Left lobe of liver (tissue), 2 donors: ENCODE measurements at regions not wholly inside any gene's neighbourhood (a gene's known extent, or its start where the extent isn't known, plus 50 kb on each side); places are given as distances from the start of the nearest gene placed in this dataset.

Source experiments
- ATAC-seq: fragments of 200-7000 bp; cut with Tn5 transposase; one replicate; pipeline ENCODE4 v1.9.1; 2020; ENCODE audit warnings: mild to moderate bottlenecking, moderate library complexity
- DNase-seq: peaks from one replicate; pipeline ENCODE4 v3.0.0-alpha.2; 2020; ENCODE audit warnings: low spot score
- donor health status: DM: no; HTN: no; CAD: no; lungs with moderate emphysema.
- donor health status: DM: no; HTN: yes; CAD: no.

DNA sequence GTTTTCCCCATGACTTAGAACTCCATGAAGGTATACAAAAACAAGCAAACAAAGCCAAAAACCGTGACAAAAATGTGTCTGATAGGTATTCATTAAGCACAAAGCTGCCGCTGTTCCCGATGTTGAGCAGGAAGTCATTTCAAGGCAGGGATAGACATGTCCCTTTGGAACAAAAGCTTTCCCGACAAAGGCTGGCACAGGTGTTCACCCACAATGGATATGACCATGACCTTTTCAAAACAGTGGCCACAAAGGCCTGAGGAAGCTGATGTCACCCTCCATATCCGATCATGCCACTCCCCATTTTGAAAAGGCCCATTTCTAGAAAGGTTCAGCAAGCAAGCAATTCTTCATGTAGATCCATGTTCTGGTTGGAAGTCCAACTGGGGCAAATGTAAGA, 279.1 kb downstream of the BTG1 start:
- DNase-seq: no peak
- no peak for ATAC-seq

DNA sequence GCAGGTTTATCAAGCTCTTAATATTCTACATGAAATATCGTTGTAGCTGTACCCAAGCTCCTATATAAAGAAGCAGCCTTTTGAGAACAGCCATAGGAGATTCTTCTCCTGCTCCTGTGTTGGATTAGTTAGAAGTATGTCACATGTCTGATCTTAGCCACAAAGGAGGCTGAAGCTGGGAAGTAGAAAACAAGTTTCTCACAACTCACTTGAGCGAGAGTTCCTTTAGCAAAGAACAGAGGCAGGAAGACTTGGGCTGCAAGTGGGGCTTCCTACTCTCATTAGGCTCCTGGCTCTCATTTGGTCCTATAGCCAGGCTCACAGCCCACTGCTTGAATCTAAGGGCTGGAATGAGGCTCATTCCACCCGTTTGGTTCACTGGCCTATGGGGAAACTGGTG, 281.9 kb downstream of the BTG1 start:
- DNase-seq (no peak), ATAC-seq (no peak)

DNA sequence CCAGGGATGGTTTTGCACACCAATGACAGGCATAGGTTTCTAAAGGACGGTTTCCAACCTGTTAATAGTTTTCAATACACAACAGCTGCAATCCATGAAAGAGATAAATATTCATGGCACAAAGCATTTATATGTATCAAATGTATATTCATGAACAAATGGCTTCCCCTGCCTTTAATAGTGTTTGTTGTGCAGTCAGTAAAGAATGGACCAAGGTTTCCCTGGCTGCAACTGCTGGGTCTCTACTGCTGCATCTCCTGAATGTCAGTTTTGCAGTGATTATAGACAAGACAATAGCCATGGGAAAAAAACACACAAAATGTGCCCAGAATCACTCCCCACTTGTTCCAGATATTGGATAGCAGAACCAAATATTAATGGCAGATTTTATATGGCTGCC, 284.1 kb downstream of the BTG1 start:
- DNase-seq (no peak), ATAC-seq (no peak)

DNA sequence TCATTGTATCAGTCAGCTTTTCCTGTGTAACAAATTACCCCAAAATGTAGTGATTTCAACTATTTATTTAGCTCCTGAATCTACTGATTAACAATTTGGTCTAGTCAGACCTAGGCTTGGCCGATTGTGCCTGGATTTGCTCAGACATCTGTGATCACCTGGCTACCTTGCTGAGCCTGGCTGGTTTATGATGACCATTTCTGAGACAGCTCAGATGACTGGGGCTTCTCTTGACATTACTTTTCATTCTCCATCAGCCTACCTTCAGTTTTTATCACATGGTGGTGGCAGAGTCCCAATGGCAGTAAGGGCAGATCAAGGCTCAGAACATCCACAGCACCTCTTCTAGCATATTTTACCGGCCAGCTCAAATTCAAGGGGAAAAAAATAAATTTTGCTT, 286.3 kb downstream of the BTG1 start:
- DNase-seq: no peak
- no peak for ATAC-seq

DNA sequence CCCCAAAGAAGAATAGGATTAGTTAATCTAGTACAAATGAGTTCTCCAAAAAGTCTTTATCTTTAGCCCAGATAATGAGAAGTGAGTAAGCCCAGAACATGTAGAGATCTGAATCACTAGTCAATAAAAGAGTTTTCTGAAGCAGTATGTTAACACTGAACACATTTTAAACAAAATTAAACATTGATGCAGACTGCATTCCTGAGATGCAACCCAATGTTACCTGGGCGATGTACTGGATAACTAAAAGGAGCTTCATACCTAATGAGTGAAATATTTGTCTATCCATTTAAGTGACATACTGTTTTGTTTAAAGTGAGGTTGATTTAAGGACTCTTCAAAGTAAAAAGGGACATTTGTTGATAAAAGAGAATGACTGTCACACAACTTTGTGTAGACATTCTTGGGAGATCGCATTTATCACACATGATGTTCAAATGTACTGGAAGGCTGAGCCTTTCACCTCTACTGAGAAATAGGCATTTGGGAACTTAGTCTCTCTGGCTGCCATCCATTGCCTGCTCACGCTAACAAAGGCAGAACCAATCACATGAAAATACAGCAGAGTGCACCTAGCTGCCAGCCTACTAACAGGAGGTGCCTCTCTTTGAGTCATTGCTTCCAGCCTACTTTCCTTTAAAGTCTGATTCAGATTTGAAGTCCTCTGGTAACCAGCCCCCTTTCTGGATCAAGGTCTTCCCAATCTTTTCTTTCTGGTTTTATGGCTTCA, 287.7 kb downstream of the BTG1 start:
- ATAC-seq: no peak
- DNase-seq: no peak

DNA sequence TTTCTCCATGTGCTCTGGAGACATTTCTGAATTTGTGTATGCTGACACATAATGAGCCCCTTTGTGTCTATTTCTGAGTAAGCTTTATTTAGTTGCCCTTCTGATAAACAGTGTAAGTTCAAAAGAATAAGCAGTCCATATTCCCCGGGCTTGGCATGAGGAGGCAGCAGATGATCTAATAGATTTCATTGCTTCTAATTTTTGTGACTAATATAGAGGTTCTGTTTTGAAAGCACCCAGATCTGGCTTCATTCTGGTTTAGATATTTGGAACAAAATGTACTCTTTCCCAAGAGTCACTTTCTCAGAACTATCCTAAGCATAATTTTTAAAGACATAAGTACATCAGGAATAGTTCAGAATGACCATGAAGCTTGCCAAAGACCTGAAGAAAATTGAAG, 290.9 kb downstream of the BTG1 start:
- ATAC-seq (no peak), DNase-seq (no peak)

DNA sequence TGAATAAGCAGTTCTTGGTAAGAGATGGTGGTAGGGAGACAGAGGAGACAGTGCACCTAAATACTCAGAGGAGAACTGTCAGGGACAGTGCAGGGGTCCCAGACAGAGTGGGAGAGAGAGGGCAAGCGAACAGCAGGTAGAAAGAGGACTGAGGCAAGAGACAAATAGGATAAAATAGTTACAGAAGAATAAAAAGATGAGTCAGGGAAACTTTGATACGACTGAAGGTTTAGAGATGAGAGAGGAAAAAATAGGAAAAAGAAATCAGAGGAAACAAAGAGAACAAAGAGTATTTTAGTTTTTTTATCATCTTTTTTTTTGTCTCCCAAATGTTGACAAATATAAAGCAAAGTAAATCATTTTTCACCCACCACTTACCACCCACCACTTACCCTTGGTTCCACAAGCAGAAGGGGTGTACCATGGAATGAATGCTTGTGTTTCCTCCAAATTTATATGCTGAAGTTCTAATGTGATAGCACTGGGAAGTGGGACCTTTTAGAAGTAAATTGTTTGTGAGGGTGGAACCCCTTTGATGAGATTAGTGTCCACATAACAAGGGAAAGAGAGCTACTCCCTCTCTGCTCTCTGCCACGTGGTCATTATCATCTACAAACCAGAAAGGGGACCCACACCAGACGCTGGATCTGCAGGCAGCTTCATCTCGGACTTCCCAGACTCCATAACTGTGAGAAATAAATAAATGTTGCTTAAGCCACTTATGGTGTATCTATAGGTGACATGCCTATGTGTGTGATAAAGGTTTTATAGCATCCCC, 292.1 kb downstream of the BTG1 start:
- ATAC-seq: no peak

DNA sequence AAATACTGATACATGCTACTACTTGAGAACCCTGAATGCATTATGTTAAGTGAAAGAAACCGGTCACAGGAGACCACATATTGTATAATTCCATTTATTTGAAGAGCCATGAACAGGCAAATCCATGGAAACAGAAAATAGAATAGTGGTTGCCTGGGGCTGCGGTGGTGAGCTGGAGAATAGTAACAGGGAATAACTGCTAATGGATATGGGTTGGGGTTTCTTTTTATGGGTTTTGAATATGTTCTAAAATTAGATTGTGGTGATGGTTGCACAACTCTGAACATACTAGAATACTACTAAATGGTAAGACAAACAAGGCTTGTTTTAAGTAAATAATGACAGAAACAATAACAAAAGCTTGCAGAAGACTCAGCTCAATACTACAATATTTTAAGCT, 293.0 kb downstream of the BTG1 start:
- no peak for DNase-seq
- no peak for ATAC-seq

More for the DNA sequence above, 292.1 kb downstream of the BTG1 start:
- DNase-seq: no peak

DNA sequence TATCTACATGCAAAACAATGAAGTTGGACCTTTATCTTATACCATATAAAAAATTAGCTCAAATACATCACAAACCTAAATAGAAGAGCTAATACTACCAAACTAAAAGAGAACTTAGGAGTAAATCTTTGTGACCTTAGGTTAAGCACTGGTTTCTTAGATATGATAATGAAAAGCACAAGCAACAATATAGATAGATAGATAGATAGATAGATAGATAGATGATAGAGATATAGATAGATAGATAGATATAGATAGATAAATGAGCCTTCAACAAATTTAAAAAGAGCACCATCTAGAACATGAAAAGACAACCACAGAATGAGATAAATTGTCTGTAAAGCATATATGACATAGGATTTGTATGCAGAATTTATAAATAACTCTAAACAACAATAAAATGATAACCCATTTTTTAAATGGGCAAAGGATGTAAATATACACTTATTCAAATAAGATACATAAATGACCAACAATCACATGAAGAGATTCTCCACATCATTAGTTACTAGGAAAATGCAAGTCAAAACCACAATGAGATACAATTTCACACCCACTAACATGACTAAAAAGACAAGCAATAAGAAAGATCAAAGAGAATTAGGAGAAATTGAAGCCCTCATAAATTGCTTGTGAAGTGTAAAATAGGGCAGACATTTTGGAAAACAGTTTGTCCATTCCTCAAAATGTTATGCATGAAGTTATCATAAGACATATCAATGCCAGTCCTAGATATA, 293.7 kb downstream of the BTG1 start:
- no peak for ATAC-seq
- no peak for DNase-seq

DNA sequence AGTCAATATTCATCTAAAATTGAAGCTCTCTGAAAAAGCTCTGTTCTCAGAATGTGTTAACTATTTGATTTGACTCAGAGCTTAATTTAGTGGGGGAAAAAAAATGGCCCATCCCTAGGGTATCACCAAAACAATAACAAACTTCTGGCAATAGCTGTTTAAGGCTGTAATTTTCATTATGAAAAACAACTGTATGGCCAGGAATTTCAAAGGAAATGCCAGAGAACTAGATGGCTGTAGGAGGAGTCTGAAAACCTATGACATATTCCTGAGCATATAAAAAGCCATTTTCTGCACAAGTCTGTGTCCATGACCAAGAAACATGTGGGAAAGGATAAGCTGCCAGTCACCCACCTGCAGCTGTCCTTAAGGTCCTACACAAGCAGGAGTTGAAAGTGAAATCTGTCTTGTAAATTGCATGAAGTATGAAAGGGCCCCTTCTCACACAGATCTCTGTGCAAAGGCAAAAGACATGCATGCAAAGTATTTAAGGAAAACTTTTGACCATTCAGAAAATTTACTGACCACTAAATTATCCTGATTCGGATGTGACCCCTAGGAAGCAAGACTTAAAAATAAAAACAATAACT, 299.1 kb downstream of the BTG1 start:
- no peak for DNase-seq

DNA sequence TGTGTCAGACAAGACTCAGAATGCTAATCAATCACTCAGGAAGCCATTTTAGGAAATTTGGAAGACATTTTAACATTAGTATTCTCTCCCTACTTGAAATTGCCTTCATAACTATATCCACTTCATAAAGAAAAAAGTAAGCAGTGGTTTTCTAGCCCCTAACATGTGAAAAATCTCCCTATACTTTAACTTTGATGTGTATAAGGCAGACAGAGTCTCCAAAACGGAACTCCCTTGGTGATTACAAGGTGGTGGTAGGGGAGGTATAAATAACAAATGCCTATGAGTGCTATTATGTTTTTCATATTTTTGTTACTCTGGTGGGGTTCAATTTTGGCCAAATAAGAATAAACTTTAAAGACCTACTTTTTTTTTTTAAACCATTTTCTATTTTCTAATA, 300.3 kb downstream of the BTG1 start:
- no peak for ATAC-seq

More for the DNA sequence above, 299.1 kb downstream of the BTG1 start:
- no peak for ATAC-seq

DNA sequence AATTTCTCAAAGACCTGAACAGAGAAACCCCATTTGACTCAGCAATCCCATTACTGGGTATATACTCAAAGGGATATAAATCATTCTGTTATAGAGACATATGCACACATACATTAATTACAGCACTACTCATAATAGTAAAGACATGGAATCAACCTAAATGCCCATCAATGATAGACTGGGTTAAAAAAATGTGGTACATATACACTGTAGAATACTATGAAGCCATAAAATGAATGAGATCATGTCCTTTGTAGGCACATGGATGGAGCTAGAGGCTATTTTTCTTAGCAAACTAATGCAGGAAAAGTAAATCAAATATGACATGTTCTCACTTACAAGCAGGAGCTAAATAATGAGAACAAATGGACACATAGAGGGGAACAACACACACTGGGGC, 303.8 kb downstream of the BTG1 start:
- no peak for DNase-seq

More for the DNA sequence above, 300.3 kb downstream of the BTG1 start:
- no peak for DNase-seq

DNA sequence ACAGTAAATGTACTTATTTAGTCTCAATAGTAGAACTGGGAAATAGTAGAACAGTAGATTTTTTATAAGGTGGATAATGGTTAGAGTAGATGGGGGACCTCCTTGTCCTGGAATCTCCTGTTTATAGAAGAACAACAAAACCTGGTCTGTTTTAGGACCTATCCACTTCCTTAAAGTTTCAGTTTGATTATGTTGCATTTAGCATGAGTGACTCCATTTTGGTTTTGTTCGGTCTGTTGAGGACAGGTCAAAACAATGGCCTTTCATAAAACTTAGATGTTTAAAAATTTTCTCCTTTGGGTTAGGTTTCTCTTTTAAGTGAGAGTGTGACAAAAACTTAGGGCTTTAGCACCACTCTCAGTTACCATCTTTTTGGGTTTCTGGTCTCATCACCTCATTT, 308.9 kb downstream of the BTG1 start:
- DNase-seq (no peak), ATAC-seq (no peak)

More for the DNA sequence above, 303.8 kb downstream of the BTG1 start:
- no peak for ATAC-seq

DNA sequence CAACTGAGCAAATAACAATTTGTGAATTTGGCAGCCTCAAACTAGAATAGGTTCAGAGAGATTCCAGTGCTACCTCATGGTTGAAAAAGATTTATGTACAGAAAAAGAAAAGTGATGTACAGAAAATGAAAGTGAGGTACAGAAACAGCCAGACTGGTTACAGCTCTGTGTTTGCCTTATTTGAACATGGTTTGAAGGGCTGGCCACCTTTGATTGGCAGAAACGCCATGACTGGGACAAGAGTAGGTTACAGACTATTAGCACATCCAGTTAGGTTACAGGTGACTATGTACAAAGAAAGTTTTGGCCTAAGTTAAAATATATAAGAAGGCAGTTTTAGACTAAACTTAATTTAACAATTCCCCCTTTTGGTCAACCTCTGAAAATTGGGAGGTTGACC, 309.4 kb downstream of the BTG1 start:
- ATAC-seq: no peak
- DNase-seq: no peak

DNA sequence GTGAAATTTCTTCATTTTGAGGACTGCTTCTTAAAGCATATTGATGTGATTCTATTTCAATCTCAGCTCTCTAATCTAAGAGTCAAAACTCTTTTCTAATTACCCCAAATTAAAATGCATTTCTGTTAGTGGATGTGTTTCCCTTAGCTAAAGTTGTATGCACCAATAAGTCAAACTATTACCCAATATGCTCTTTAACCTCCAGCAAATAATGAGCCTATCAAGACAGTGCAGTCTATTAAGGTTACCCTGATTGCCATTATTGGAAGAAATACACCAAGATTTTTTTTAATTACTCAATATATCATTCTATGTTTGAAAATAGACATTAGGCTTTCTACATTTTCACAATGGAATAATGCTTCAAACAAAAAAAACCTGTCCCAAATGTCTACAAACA, 310.0 kb downstream of the BTG1 start:
- DNase-seq: no peak
- peak; percentile 66 for ATAC-seq

DNA sequence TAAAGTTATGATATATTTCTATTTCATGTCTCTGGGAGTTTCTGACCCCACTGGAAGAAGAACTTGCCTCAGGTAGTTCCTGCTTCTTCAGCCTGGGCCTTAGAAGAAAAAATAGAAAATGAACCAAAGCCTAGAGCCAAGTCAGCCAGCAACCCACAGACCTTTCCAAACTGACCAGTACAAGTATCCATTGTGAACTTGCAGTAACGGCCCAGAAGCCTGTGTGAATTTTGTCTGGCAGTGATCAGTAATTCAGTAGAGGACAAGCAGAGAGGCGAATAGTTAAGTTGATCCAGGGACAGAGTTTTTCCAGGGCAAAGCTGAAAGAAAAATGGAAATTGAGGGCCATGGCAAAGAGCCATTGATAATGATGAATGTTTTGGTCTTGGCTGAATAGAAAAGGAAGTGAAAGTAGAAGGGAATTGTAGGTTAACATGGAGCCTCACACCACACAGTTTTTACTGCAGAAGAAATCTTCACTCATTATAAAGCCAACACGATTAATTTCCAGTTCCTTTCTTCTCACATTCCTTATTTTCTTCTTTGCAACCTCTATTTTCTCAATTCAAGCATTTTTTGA, 311.8 kb downstream of the BTG1 start:
- DNase-seq: no peak
- ATAC-seq: no peak

DNA sequence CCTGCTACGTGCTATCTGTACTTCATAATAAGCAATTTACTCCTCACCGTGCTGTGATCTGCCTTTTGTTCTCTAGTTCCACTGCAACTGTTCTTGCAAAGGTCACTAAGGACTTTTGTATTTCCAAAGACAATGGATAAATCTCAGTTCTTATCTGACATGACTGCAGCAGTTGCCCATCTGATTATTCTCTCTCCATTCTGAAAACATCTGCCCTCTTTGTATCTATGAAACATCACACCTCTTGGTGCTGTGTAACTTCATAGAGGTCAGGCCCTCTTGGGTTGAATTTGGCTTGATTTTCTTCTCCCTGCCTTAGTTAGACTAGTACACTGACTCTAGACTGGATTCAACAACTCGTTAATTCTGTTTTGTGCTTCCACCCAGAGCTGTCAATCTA, 319.6 kb downstream of the BTG1 start:
- ATAC-seq (no peak), DNase-seq (no peak)

DNA sequence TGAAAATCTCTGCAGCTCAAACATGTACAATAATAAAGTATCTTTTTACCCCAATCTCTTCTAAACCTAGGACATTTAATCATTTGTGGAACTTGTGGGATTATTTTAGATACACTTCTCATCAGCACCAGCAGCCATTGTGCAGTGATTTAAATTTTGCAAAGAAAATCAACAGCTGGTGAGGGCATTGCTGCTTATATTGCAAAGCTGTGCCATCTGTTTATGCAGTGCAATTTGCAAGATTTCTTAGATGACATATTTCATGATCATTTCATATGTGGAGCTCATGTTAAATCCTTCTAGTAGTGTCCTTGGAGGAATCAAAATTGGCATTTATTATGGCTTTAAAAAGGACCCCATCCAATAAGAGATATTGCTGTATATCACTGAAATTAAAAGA, 320.7 kb downstream of the BTG1 start:
- no peak for ATAC-seq
- DNase-seq: no peak

DNA sequence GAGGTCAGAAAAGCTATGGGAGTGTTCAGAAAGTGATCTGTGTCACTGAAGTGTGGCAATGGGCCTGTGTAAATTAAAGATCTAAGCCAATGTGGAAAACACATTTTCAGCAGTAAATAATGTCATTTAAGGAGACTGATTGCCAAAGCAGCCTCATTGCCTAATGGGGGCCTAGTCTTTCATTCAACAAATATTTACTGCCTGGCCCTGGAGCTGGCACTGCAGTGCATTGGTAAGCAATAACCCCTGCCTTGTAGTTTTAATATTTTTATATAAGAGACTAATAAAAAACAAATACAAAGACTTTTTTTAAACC, 326.6 kb downstream of the BTG1 start:
- peak; percentile 68 for ATAC-seq
- DNase-seq: peak; percentile 84

DNA sequence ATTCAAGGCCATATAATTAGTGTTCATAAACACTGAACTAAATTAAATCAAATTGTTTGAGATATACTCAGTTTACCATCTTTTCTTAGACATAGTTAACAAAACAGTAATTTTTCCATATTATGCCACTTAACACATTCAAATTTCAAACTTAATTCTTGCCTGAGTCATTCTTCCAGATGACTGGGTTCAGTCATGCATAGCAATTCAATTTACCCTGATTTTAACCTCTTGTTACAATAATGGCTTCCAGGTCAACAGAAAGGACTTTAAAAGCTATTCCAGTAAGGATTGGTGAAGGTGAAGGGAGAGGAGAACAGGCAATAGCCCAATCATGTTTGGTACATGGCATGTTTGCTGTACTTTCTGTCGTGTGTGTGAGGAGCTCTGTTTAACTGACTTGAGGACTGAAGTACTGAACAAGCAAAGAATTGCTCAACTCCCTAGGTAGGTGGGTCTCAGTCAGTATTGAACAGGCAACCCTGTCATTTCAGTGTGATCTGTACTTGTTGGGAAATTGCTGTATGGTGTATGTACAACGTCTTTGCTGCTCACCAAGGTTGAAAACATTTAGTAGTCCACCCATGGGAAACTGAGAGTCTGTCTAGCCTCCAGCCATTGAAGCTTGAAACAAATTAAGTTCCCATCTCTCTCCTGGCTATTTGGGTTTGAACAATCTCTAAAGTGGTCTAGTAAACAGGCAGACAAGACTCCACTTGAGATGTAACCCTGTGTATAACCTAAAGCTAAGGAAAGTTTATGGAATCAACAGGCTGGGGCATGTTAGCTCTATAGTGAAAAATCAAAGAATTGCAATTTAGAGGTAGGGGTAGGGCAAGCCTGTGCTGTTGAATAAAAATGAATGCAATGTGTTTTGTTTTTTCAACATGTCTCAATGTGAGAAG, 327.2 kb downstream of the BTG1 start:
- ATAC-seq: peak; percentile 57
- peak; percentile 53 for DNase-seq
